ENCODE measurements at regions not wholly inside any gene's neighbourhood (a gene's known extent, or its start where the extent isn't known, plus 50 kb on each side); places are given as distances from the start of the nearest gene placed in this dataset.
A peak's percentile ranks its signal among the peaks of the same experiment; 100 is the strongest.

DNA sequence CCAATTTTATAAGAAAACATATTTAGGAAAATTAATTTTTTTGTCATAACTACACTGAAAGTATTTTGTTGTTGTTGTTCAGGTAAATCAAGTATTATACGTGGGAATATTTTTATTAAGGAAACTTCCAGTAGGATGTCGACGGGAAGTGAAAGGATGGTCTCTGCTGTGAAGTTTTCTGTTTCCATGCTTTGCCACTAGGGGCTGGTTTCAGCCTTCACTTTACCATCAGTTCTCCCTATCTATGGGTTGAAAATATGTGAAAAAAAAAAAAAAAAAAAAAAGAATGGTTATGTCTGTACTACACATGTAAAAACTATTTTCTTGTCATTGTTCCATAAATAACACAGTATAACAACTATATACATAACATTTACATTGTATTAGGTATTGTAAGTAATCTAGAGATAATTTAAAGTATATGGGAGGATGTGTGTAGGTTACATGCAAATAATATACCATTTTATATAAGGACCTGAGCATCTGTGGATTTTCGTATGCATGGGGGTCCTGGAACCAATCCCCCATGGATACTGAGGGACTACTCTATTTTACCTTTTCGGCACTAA, 136.7 kb downstream of the SMAD6 start:
- H3K36me3 ChIP-seq (ENCODE audit: insufficient read depth): no peaks in the 10 kb centered on the region
- no peak overlapping the region for H2AFZ ChIP-seq
- no peaks in the 10 kb centered on the region for H4K20me1 ChIP-seq (replicated peaks; ENCODE audit: insufficient read depth)
- H3K27ac ChIP-seq (ENCODE audit: low read depth): no peak overlapping the region
- H3K9me3 Mint-ChIP-seq: no peaks in the 10 kb centered on the region
- H3K27ac Mint-ChIP-seq: no peak overlapping the region
- peaks cover 21% of the 10 kb centered on the region for H3K4me1 ChIP-seq (ENCODE audit: insufficient read depth)
- H3K79me2 ChIP-seq (replicated peaks; ENCODE audit: insufficient read depth): no peaks in the 10 kb centered on the region
- H3K4me2 ChIP-seq: no peak overlapping the region
- peaks cover 32% of the 10 kb centered on the region for H3K27me3 ChIP-seq (ENCODE audit: insufficient read depth)
- peaks cover 28% of the 10 kb centered on the region for H3K27me3 Mint-ChIP-seq (ENCODE audit: insufficient read depth, low read depth, poor library complexity)
- peaks cover 13% of the 10 kb centered on the region; the same call in 1 of the 2 replicates for H3F3A ChIP-seq (replicated peaks; ENCODE audit: low read depth)
- no peak overlapping the region for H3K4me3 ChIP-seq
- no peak overlapping the region for H3K4me3 Mint-ChIP-seq
- no peaks in the 10 kb centered on the region for H3K9me2 ChIP-seq (ENCODE audit: insufficient read depth)
- H3K36me3 Mint-ChIP-seq (ENCODE audit: low read depth): no peaks in the 10 kb centered on the region
- peaks cover 22% of the 10 kb centered on the region for H3K4me1 Mint-ChIP-seq
- peak; percentile 12; the same call in 2 of the 3 replicates for ATAC-seq
- peak; percentile 60 for DNase-seq (ENCODE audit: low spot score)
- TF ChIP-seq, protein P1, sequence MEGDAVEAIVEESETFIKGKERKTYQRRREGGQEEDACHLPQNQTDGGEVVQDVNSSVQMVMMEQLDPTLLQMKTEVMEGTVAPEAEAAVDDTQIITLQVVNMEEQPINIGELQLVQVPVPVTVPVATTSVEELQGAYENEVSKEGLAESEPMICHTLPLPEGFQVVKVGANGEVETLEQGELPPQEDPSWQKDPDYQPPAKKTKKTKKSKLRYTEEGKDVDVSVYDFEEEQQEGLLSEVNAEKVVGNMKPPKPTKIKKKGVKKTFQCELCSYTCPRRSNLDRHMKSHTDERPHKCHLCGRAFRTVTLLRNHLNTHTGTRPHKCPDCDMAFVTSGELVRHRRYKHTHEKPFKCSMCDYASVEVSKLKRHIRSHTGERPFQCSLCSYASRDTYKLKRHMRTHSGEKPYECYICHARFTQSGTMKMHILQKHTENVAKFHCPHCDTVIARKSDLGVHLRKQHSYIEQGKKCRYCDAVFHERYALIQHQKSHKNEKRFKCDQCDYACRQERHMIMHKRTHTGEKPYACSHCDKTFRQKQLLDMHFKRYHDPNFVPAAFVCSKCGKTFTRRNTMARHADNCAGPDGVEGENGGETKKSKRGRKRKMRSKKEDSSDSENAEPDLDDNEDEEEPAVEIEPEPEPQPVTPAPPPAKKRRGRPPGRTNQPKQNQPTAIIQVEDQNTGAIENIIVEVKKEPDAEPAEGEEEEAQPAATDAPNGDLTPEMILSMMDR (conservative IDR thresholded peaks at IDR 0.05; ENCODE audit: low read depth in 2 of 2): peak; percentile 55 to 57
- TF ChIP-seq ZNF331 (CRISPR knock-in tag; IDR thresholded peaks at IDR 0.05; ENCODE audit: low read depth) (no peak), STAT1 (IDR thresholded peaks at IDR 0.05; ENCODE audit: unreplicated experiment) (no peak)

DNA sequence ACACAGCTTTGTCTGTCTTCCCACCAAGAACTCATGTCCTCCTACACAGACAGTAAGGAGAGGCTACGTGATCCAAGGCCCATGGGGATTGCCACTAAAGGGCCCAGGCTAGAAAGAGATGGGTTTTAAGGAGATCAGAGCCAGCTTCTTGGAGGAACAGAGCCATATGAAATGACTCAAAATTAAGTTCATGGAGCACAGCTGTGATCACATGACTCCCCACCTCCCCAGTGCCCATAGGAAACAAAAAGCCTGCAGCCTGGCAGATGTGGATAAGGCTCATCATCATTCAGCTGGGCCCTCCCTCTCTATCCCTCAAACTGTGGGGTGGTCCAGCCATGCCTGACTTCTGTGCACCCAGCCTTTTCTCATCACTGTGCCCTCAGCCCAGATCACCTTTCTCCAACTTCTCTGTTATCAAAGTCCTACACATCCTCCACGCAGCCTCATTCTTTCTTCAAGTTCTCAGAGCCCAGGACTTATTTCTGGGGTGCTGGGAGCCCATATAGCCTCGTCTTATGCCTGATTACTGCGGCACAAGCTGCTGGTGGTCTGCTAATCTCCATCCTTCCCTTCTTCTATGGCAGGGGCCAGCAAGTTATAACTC, 137.6 kb downstream of the SMAD6 start:
- peaks cover 33% of the 10 kb centered on the region for H3K27me3 Mint-ChIP-seq (ENCODE audit: insufficient read depth, low read depth, poor library complexity)
- peaks cover 17% of the 10 kb centered on the region for H3K4me1 Mint-ChIP-seq

More for the DNA sequence above, 137.6 kb downstream of the SMAD6 start:
- Histone ChIP-seq H3K27ac (ENCODE audit: low read depth) (no peak overlapping the region), H3K36me3 (ENCODE audit: insufficient read depth) (no peaks in the 10 kb centered on the region), H2AFZ (no peak overlapping the region), H3F3A (replicated peaks; ENCODE audit: low read depth) (peaks cover 13% of the 10 kb centered on the region; the same call in 1 of the 2 replicates), H3K79me2 (replicated peaks; ENCODE audit: insufficient read depth) (no peaks in the 10 kb centered on the region), H3K4me2 (no peak overlapping the region), H3K4me1 (ENCODE audit: insufficient read depth) (peaks cover 15% of the 10 kb centered on the region), H4K20me1 (replicated peaks; ENCODE audit: insufficient read depth) (no peaks in the 10 kb centered on the region), H3K27me3 (ENCODE audit: insufficient read depth) (peaks cover 41% of the 10 kb centered on the region), H3K9me2 (ENCODE audit: insufficient read depth) (no peaks in the 10 kb centered on the region), H3K4me3 (no peak overlapping the region)
- Mint-ChIP-seq H3K27ac (no peak overlapping the region), H3K9me3 (no peaks in the 10 kb centered on the region), H3K36me3 (ENCODE audit: low read depth) (no peaks in the 10 kb centered on the region), H3K4me3 (no peak overlapping the region)
- TF ChIP-seq POLR2AphosphoS5 (IDR thresholded peaks at IDR 0.05; ENCODE audit: low read depth) (no peak), JUNB (IDR thresholded peaks at IDR 0.05; ENCODE audit: unreplicated experiment) (no peak), EZH2 (IDR thresholded peaks at IDR 0.05; ENCODE audit: low read depth, unreplicated experiment) (no peak)
- TF ChIP-seq, protein P1 (conservative IDR thresholded peaks at IDR 0.05; ENCODE audit: low read depth in 2 of 2): no peak
- TF ChIP-seq, protein P2, sequence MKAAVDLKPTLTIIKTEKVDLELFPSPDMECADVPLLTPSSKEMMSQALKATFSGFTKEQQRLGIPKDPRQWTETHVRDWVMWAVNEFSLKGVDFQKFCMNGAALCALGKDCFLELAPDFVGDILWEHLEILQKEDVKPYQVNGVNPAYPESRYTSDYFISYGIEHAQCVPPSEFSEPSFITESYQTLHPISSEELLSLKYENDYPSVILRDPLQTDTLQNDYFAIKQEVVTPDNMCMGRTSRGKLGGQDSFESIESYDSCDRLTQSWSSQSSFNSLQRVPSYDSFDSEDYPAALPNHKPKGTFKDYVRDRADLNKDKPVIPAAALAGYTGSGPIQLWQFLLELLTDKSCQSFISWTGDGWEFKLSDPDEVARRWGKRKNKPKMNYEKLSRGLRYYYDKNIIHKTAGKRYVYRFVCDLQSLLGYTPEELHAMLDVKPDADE (IDR thresholded peaks at IDR 0.05): no peak
- DNase-seq (ENCODE audit: low spot score): no peak
- no peak for ATAC-seq

Data from GM23338 (cell line).